ENCODE measurements at regions not wholly inside any gene's neighbourhood (a gene's known extent, or its start where the extent isn't known, plus 50 kb on each side); places are given as distances from the start of the nearest gene placed in this dataset.
"Not testable (repeated sequence)": the region's sequence is repeated elsewhere in the genome, so short reads cannot be mapped to it uniquely, and the experiment has no call there.

- no peaks in the 10 kb centered on the region for H3K36me3 ChIP-seq
- TF ChIP-seq EP300 (IDR thresholded peaks at IDR 0.05) (no peak), POLR2A (IDR thresholded peaks at IDR 0.05) (no peak), CTCF (IDR thresholded peaks at IDR 0.05) (no peak), POLR2AphosphoS5 (IDR thresholded peaks at IDR 0.05) (no peak)
- H3K27me3 ChIP-seq: no peaks in the 10 kb centered on the region
- H3K4me1 ChIP-seq: no peaks in the 10 kb centered on the region
- H3K27ac ChIP-seq: no peak overlapping the region
- no peak overlapping the region for H3K4me3 ChIP-seq
- no peaks in the 10 kb centered on the region for H3K9me3 ChIP-seq
- 65% methylated on average over 1 of the region's 1 CpG for WGBS
- DNase-seq (ENCODE audit: low spot score in 2 of 2): no peak
Measured at GRCh38 chr5:13339093-13339492, 605.4 kb downstream of the DNAH5 start.

GRCh38 chr5:13335026-13335425 is 609.5 kb downstream of the DNAH5 start:
- H3K27me3 ChIP-seq; H3K4me3 ChIP-seq; DNase-seq (ENCODE audit: low spot score in 2 of 2); H3K36me3 ChIP-seq; H3K9me3 ChIP-seq; H3K4me1 ChIP-seq; H3K27ac ChIP-seq: not testable (repeated sequence)
- WGBS: 86% methylated on average over 4 of the region's 4 CpGs

GRCh38 chr5:13331585-13331984 is 612.9 kb downstream of the DNAH5 start:
- Histone ChIP-seq H3K4me1 (no peaks in the 10 kb centered on the region), H3K27ac (no peak overlapping the region), H3K9me3 (no peaks in the 10 kb centered on the region), H3K27me3 (no peaks in the 10 kb centered on the region), H3K36me3 (no peaks in the 10 kb centered on the region), H3K4me3 (no peak overlapping the region)
- 92% methylated on average over 6 of the region's 6 CpGs for WGBS
- TF ChIP-seq POLR2AphosphoS5 (IDR thresholded peaks at IDR 0.05) (no peak), POLR2A (IDR thresholded peaks at IDR 0.05) (no peak), EP300 (IDR thresholded peaks at IDR 0.05) (no peak), CTCF (IDR thresholded peaks at IDR 0.05) (no peak)
- DNase-seq (ENCODE audit: low spot score in 2 of 2): no peak

DNA sequence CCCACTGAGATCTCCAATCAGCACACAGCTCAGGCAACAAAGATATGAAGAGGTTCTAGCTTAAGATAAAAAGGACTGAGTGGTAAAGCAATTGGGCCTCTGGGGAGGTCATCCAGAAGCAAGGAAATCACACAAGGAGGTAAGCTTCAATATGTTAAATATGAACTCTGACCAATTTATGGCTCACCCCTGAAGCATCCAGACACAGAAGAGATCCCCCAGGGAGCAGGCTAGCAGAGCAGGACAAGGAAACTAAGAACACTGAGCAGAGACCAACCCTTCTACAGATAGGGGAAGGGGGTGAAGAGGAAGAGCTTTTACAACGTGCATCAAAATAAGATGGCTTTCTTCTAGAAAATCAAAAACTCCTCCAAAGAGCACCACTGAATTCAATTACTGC is 616.2 kb downstream of the DNAH5 start:
- no peak overlapping the region for H3K27ac ChIP-seq
- no peak overlapping the region for H3K4me3 ChIP-seq
- no peak for TF ChIP-seq CTCF (IDR thresholded peaks at IDR 0.05)
- DNase-seq (ENCODE audit: low spot score in 2 of 2): no peak
- H3K36me3 ChIP-seq: no peaks in the 10 kb centered on the region
- no peaks in the 10 kb centered on the region for H3K27me3 ChIP-seq
- H3K4me1 ChIP-seq: no peaks in the 10 kb centered on the region
- H3K9me3 ChIP-seq: no peaks in the 10 kb centered on the region
- 50% methylated on average over 1 of the region's 1 CpG for WGBS

DNA sequence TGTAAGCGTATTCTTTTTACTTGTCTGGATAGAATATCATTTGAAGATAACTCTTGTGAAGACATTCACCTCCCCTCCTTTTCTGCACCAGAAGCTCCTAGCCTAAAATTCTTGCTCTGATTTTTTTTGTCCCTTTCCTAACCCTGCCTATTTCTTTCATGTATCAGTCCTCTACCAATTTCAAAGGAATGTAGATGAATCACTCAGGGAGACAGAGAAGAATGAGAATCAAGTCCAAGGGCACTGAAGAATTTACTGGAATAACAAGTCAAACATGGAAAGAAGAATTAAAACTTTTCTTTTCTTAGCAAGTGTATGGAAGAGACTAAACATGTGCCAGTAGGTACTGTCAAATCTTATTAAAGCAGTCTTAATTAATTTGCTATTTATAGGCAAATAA is 618.7 kb downstream of the DNAH5 start:
- no peak for TF ChIP-seq POLR2A (IDR thresholded peaks at IDR 0.05)
- TF ChIP-seq EP300 (IDR thresholded peaks at IDR 0.05): no peak
- TF ChIP-seq POLR2AphosphoS5 (IDR thresholded peaks at IDR 0.05): no peak
- no peak for TF ChIP-seq CTCF (IDR thresholded peaks at IDR 0.05)
- no peak for DNase-seq (ENCODE audit: low spot score in 2 of 2)
- H3K9me3 ChIP-seq: no peaks in the 10 kb centered on the region
- H3K36me3 ChIP-seq: no peaks in the 10 kb centered on the region
- no peaks in the 10 kb centered on the region for H3K27me3 ChIP-seq
- H3K4me3 ChIP-seq: no peak overlapping the region
- no peaks in the 10 kb centered on the region for H3K4me1 ChIP-seq
- H3K27ac ChIP-seq: no peak overlapping the region
- WGBS: 69% methylated on average over 1 of the region's 1 CpG

- no peaks in the 10 kb centered on the region for H3K27me3 ChIP-seq
Measured at GRCh38 chr5:13322769-13323168, 621.7 kb downstream of the DNAH5 start.

More at GRCh38 chr5:13322769-13323168, 621.7 kb downstream of the DNAH5 start:
- no peak overlapping the region for H3K4me3 ChIP-seq
- H3K27ac ChIP-seq: no peak overlapping the region
- no peaks in the 10 kb centered on the region for H3K4me1 ChIP-seq
- TF ChIP-seq EP300 (IDR thresholded peaks at IDR 0.05): no peak
- TF ChIP-seq CTCF (IDR thresholded peaks at IDR 0.05): no peak
- TF ChIP-seq POLR2A (IDR thresholded peaks at IDR 0.05): no peak
- TF ChIP-seq POLR2AphosphoS5 (IDR thresholded peaks at IDR 0.05): no peak
- no peaks in the 10 kb centered on the region for H3K9me3 ChIP-seq
- no peaks in the 10 kb centered on the region for H3K36me3 ChIP-seq
- no peak for DNase-seq (ENCODE audit: low spot score in 2 of 2)
